ENCODE measurements at regions not wholly inside any gene's neighbourhood (a gene's known extent, or its start where the extent isn't known, plus 50 kb on each side); places are given as distances from the start of the nearest gene placed in this dataset.

DNA sequence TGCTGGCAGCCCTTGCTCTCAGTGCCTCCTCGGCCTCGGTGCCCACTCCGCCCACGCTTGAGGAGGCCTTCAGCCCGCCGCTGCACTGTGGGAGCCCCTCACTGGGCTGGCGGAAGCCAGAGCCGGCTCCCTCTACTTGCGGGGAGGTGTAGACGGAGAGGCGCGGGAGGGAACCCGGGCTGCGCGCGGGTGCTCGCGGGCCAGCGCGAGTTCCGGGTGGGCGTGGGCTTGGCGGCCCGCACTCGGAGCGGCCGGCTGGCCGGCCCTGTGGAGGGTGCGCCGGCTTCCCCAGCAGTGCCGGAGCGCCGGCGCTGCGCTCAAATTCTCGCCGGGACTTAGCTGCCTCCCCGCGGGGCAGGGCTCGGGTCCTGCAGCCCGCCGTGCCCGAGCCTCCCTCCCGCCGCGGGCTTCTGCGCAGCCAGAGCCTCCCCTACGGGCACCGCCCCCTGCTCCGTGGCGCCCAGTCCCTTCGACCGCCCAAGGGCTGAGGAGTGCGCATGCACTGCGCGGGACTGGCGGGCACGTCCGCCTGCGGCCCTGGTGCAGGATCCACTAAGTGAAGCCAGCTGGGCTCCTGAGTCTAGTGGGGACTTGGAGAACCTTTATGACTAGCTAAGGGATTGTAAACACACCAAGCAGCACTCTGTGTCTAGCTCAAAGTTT lies 231.5 kb downstream of the EFHB start:
- no peak for TF ChIP-seq CTCF (IDR thresholded peaks at IDR 0.05)
- TF ChIP-seq POLR2A (IDR thresholded peaks at IDR 0.05), result no peak
- DNase-seq, result peak in 1 of 2 donors; percentile 8
- Histone ChIP-seq H3K9me3 (no peaks in the 10 kb centered on the region), H3K36me3 (no peaks in the 10 kb centered on the region), H3K27ac (no peak overlapping the region), H3K4me1 (no peaks in the 10 kb centered on the region), H3K27me3 (no peaks in the 10 kb centered on the region), H3K4me3 (replicated peaks in 1 of 3) (no peak overlapping the region)
- intact Hi-C loops (cut with DNase I), result no loop called here
- WGBS, 2 donors, result 85 to 93% methylated on average over 33 to 57 of the region's 60 CpGs

DNA sequence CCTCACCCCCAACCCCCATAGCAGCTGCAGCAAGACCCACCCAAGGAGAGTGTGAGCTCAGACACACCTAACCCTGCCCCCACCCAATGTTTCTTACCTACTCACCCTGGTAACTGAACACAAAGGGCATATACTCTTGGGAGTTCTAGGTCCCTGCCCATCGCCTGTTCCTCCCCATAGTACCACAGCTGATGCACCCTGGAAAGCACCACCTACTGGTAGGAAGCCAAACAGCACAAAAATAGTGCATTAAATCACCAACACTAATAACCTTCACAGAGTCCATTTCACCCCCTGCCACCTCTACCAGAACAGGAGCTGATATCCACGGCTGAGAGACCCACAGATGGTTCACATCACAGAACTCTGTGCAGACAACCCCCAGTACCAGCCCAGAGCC lies 245.2 kb downstream of the EFHB start:
- Histone ChIP-seq H3K27me3 (no peaks in the 10 kb centered on the region), H3K9me3 (no peaks in the 10 kb centered on the region), H3K4me1 (no peaks in the 10 kb centered on the region), H3K27ac (no peak overlapping the region), H3K4me3 (replicated peaks in 1 of 3) (no peak overlapping the region), H3K36me3 (no peaks in the 10 kb centered on the region)
- no peak for DNase-seq
- 49 to 71% methylated on average over 2 of the region's 2 CpGs for WGBS, 2 donors
- intact Hi-C loops (cut with DNase I), result no loop called here
- TF ChIP-seq POLR2A (IDR thresholded peaks at IDR 0.05) (no peak), CTCF (IDR thresholded peaks at IDR 0.05) (no peak)

- Histone ChIP-seq H3K4me1 (no peaks in the 10 kb centered on the region), H3K36me3 (no peaks in the 10 kb centered on the region), H3K4me3 (replicated peaks in 1 of 3) (no peak overlapping the region), H3K27ac (no peak overlapping the region), H3K9me3 (no peaks in the 10 kb centered on the region), H3K27me3 (no peaks in the 10 kb centered on the region)
- 48 to 84% methylated on average over 2 of the region's 2 CpGs for WGBS, 2 donors
- intact Hi-C loops (cut with DNase I), result no loop called here
- no peak for DNase-seq
- TF ChIP-seq CTCF (IDR thresholded peaks at IDR 0.05), result no peak
- no peak for TF ChIP-seq POLR2A (IDR thresholded peaks at IDR 0.05)
These were observed 265.9 kb downstream of the EFHB start for GRCh38 chr3:19668163-19668562.

DNA sequence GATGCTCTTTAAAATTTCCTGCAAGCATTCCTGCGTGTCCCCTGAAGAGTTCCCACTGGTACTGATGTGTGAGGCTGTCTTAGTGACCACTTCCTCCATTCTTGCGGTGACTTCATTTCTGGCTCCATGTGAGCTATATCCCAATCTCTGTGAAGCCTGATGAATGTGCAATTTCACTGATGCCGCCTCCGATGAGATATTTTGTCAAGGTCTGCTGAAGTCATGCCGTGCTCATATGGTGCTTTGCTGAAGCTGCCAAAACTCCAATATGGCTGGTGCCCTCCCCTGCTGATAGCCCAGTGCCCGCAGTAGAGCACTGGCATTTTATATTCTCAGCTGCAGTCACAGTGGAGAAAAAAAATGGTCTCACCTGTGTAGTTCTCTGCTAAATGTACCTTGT lies 271.5 kb downstream of the EFHB start:
- no peaks in the 10 kb centered on the region for H3K9me3 ChIP-seq
- no peaks in the 10 kb centered on the region for H3K36me3 ChIP-seq
- no peak overlapping the region for H3K27ac ChIP-seq
- intact Hi-C loops (cut with DNase I), result no loop called here
- TF ChIP-seq CTCF (IDR thresholded peaks at IDR 0.05), result no peak
- no peak for TF ChIP-seq POLR2A (IDR thresholded peaks at IDR 0.05)
- WGBS, 2 donors, result 92 to 93% methylated on average over 6 of the region's 6 CpGs
- H3K4me3 ChIP-seq (replicated peaks in 1 of 3), result no peak overlapping the region
- DNase-seq, result no peak
- no peaks in the 10 kb centered on the region for H3K27me3 ChIP-seq
- H3K4me1 ChIP-seq, result no peaks in the 10 kb centered on the region

DNA sequence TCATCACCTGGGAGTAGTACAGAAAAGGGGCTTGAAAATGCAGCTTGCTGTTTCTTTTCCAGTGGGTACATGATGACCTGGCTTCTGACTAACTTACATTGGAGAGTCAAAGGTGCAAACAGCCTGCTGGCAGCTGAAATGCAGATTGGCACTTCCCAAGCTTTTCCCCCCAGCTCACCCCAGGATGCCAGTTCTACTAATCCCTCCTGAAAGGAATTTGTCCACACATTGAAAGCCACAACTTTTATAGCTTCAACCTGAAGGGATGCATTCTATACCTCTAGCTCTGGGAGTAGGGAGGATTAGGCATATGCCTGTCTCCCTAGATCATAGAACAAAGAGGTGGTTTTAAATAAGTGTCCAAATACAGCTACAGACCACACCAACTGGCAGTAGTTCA lies 281.7 kb downstream of the EFHB start:
- intact Hi-C loops (cut with DNase I), result no loop called here

More for the DNA sequence above, 281.7 kb downstream of the EFHB start:
- TF ChIP-seq CTCF (IDR thresholded peaks at IDR 0.05) (no peak), POLR2A (IDR thresholded peaks at IDR 0.05) (no peak)
- no peaks in the 10 kb centered on the region for H3K4me1 ChIP-seq
- no peaks in the 10 kb centered on the region for H3K36me3 ChIP-seq
- H3K27ac ChIP-seq, result no peak overlapping the region
- no peak for DNase-seq
- H3K27me3 ChIP-seq, result no peaks in the 10 kb centered on the region
- no peaks in the 10 kb centered on the region for H3K9me3 ChIP-seq
- H3K4me3 ChIP-seq (replicated peaks in 1 of 3), result no peak overlapping the region
